ENCODE measurements at regions not wholly inside any gene's neighbourhood (a gene's known extent, or its start where the extent isn't known, plus 50 kb on each side); places are given as distances from the start of the nearest gene placed in this dataset.
A peak's percentile ranks its signal among the peaks of the same experiment; 100 is the strongest.

DNA sequence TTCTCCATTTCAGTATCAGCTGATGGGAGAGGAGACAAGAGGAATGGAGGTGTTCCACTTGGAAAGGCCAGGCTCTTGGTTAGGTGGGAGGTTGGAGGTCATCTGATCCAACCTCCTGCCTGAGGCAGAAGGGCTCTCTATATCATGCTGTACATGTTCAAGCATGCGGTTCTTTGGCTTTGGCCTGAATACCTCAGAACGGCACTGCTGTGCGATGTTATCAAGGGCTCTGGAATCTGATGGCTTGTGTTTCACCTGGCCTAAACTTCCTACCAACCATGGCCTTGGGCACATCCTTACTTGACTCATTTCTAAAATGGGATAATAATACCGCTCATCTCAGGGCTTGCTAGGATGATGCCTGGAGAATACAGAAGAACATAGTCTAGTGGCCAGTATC lies 90.1 kb upstream of the FAM169A start:
- no peaks in the 10 kb centered on the region for H3K36me3 ChIP-seq
- H3K27ac ChIP-seq, result no peak overlapping the region
- ATAC-seq (no peak), DNase-seq (no peak)
- intact Hi-C loops (cut with DNase I), result no loop called here
- no peaks in the 10 kb centered on the region for H3K27me3 ChIP-seq
- no peaks in the 10 kb centered on the region for H3K9me3 ChIP-seq
- H3K4me3 ChIP-seq, result no peak overlapping the region
- H3K4me1 ChIP-seq, result peaks cover 0 to 4% of the 10 kb centered on the region in 2 donors
- no peak for TF ChIP-seq CTCF (IDR thresholded peaks at IDR 0.05)

DNA sequence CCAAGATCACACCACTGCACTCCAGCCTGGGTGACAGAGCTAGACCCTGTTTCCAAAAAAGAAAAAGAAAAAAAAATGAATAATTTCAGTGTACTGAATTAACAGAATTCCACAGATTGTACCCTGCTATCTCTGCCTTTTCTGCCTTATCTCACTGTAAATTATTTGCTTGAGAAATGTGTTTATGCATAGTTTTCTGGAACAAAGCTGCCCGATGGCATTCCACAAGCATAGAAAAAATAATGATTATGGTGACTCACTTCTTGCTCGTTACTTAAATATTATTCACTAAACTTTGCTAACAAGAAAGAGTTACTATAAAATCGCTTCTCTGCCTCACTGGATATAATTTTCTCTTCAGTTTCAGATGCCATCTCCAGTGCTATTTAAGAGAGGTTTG lies 88.7 kb upstream of the FAM169A start:
- Histone ChIP-seq H3K4me1 (peaks cover 0 to 4% of the 10 kb centered on the region in 2 donors), H3K27me3 (no peaks in the 10 kb centered on the region), H3K9me3 (no peaks in the 10 kb centered on the region), H3K4me3 (no peak overlapping the region), H3K36me3 (no peaks in the 10 kb centered on the region), H3K27ac (no peak overlapping the region)
- no peak for TF ChIP-seq CTCF (IDR thresholded peaks at IDR 0.05)
- intact Hi-C loops (cut with DNase I), result no loop called here
- ATAC-seq (peak; percentile 25), DNase-seq (peak in 1 of 4 donors; percentile 25)

DNA sequence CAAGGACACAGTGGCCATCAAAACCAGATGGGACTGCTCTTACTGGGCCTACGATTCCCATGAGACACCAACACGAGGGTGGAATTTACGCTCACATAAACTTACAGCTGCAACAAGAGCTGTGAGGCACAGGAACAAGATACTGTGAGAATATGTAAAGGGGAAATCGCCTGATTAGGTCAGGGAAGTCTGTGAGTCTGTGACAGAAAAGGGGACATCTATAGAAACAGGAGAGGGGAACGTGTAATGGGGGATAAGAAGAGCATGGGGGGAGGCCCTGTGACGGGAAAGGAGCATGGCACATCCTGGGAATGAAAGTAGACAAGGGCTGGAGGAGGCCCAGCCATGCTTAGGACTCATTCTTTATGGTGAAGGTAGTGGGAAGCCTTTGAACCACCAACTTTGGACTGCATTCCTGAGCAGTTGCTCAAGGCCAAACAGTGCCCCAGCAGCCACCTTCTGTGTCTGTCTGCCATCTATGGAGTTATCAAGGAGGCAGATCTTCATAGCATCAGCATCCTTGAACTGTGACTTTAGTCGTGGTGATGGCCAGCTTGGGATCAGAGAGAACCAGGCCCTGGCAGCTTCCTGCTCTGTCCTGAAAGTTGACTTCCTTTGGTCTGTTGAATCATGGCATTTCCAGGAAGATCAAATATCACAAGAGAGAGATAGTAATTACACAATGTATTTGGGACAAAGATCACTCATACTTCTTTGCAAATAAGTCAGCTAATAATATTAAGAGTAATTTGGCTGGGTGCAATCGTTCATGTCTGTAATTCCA lies 87.9 kb upstream of the FAM169A start:
- H3K9me3 ChIP-seq, result no peaks in the 10 kb centered on the region
- H3K27me3 ChIP-seq, result no peaks in the 10 kb centered on the region
- intact Hi-C loops (cut with DNase I), result no loop called here
- no peak overlapping the region for H3K27ac ChIP-seq
- no peak overlapping the region for H3K4me3 ChIP-seq
- no peaks in the 10 kb centered on the region for H3K36me3 ChIP-seq
- no peak for TF ChIP-seq CTCF (IDR thresholded peaks at IDR 0.05)
- H3K4me1 ChIP-seq, result peaks cover 0 to 4% of the 10 kb centered on the region in 2 donors
- DNase-seq, result no peak
- ATAC-seq, result no peak

DNA sequence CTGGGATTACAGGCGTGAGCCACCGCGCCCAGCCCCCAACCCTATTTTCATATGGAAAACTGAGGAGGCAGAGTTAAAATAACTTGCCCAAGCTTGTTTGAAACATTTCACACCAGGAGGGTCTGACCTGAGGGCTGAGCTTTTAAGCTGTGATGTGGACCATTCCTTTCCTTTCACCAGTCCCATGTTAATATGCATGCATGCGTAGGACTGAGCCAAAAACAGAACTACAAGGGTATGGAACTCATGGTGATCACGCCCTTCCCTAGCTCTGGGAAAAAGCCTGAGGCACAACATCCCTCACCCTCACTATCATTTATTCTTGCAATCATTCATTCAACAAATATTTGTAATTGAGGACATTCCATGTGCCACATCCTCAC lies 87.4 kb upstream of the FAM169A start:
- no peak for TF ChIP-seq CTCF (IDR thresholded peaks at IDR 0.05)
- no peaks in the 10 kb centered on the region for H3K36me3 ChIP-seq
- no peak overlapping the region for H3K4me3 ChIP-seq
- no peak overlapping the region for H3K27ac ChIP-seq
- H3K27me3 ChIP-seq, result no peaks in the 10 kb centered on the region
- H3K9me3 ChIP-seq, result no peaks in the 10 kb centered on the region
- ATAC-seq (no peak), DNase-seq (no peak)
- H3K4me1 ChIP-seq, result peaks cover 0 to 4% of the 10 kb centered on the region in 2 donors
- intact Hi-C loops (cut with DNase I), result no loop called here

GRCh38 chr5:74952406-74952805 lies 86.2 kb upstream of the FAM169A start:
- no peak for ATAC-seq
- H3K36me3 ChIP-seq, result no peaks in the 10 kb centered on the region
- peaks cover 0 to 4% of the 10 kb centered on the region in 2 donors for H3K4me1 ChIP-seq
- no peak overlapping the region for H3K27ac ChIP-seq
- no peaks in the 10 kb centered on the region for H3K27me3 ChIP-seq
- intact Hi-C loops (cut with DNase I), result no loop called here
- no peaks in the 10 kb centered on the region for H3K9me3 ChIP-seq
- no peak for TF ChIP-seq CTCF (IDR thresholded peaks at IDR 0.05)
- no peak overlapping the region for H3K4me3 ChIP-seq
- DNase-seq, result no peak
